Neuronal stem cell (in vitro differentiated cells): ENCODE measurements at regions not wholly inside any gene's neighbourhood (a gene's known extent, or its start where the extent isn't known, plus 50 kb on each side); places are given as distances from the start of the nearest gene placed in this dataset.

ENCODE experiments used
- DNase-seq: peaks from one replicate; pipeline ENCODE4 v3.0.0-alpha.2; 2013; ENCODE audit warnings: low spot score
- H2AFZ ChIP-seq: one replicate; pipeline ENCODE4 v1.6.1; 2013; ENCODE audit warnings: mild to moderate bottlenecking, low read length, inconsistent platforms
- H2AK5ac ChIP-seq: 2 replicates; pipeline ENCODE4 v1.6.1; 2013; ENCODE audit warnings: low read depth, mild to moderate bottlenecking, inconsistent platforms, low read length, moderate library complexity, mixed read lengths
- H2BK120ac ChIP-seq: 2 replicates; pipeline ENCODE4 v1.6.1; 2013; ENCODE audit warnings: low read depth, mild to moderate bottlenecking, inconsistent platforms, low read length, moderate library complexity, mixed read lengths
- H2BK12ac ChIP-seq: one replicate; pipeline ENCODE4 v1.6.1; 2013; ENCODE audit warnings: low read length, inconsistent platforms
- H2BK15ac ChIP-seq: 2 replicates; pipeline ENCODE4 v1.6.1; 2013; ENCODE audit warnings: mild to moderate bottlenecking, low read length, inconsistent platforms, mixed read lengths
- H2BK5ac ChIP-seq: one replicate; pipeline ENCODE4 v1.6.1; 2013; ENCODE audit warnings: inconsistent platforms, mild to moderate bottlenecking, low read length, moderate library complexity
- H3K14ac ChIP-seq: one replicate; pipeline ENCODE4 v1.6.1; 2013; ENCODE audit warnings: low read length, inconsistent platforms
- H3K18ac ChIP-seq: 2 replicates; pipeline ENCODE4 v1.6.1; 2013; ENCODE audit warnings: low read length, inconsistent platforms
- H3K23ac ChIP-seq: 2 replicates; pipeline ENCODE4 v1.6.1; 2013; ENCODE audit warnings: low read depth, mild to moderate bottlenecking, mixed read lengths, low read length, inconsistent platforms; ENCODE audit not compliant: poor library complexity
- H3K27ac ChIP-seq: replicated peaks from 3 replicates; pipeline ENCODE4 v1.5.1; 2013; ENCODE audit warnings: low read length, inconsistent platforms
- H3K27me3 ChIP-seq, 3 experiments: 2 replicates each; pipeline ENCODE4 v1.6.1; 2013; ENCODE audit warnings: low read length in 3 of 3, mild to moderate bottlenecking in 2 of 3, inconsistent platforms in 1 of 3, low read depth in 1 of 3, mixed read lengths in 1 of 3, moderate library complexity in 1 of 3; ENCODE audit not compliant: control insufficient read depth in 3 of 3, insufficient read depth in 3 of 3
- H3K36me3 ChIP-seq, 2 donors: replicated peaks in 1 of 2; 2 replicates each; pipeline ENCODE4 v1.6.1; 2013; ENCODE audit warnings: low read length in 2 of 2; ENCODE audit not compliant: control insufficient read depth in 2 of 2, insufficient read depth in 2 of 2
- H3K4ac ChIP-seq: 2 replicates; pipeline ENCODE4 v1.6.1; 2013; ENCODE audit warnings: inconsistent platforms, mild to moderate bottlenecking, low read length, moderate library complexity
- H3K4me1 ChIP-seq, 2 donors: 1 replicate in 1 of 2; 2 replicates in 1 of 2; pipeline ENCODE4 v1.6.1; 2013; ENCODE audit warnings: low read length in 2 of 2, low read depth in 1 of 2; ENCODE audit not compliant: control insufficient read depth in 2 of 2, insufficient read depth in 1 of 2
- H3K4me2 ChIP-seq: one replicate; pipeline ENCODE4 v1.6.1; 2013; ENCODE audit warnings: mild to moderate bottlenecking, low read length, inconsistent platforms; ENCODE audit not compliant: insufficient read depth, poor library complexity, severe bottlenecking
- H3K4me3 ChIP-seq, 2 donors: 2 replicates each; pipeline ENCODE4 v1.5.1; 2013; ENCODE audit warnings: low read length in 2 of 2, mild to moderate bottlenecking in 2 of 2, inconsistent platforms in 1 of 2, moderate library complexity in 1 of 2
- H3K79me1 ChIP-seq: one replicate; pipeline ENCODE4 v1.6.1; 2013; ENCODE audit warnings: low read depth, mild to moderate bottlenecking, inconsistent platforms, low read length, moderate library complexity
- H3K9ac ChIP-seq: one replicate; pipeline ENCODE4 v1.6.1; 2013; ENCODE audit warnings: mild to moderate bottlenecking, low read depth, low read length, inconsistent platforms; ENCODE audit not compliant: poor library complexity
- H3K9me3 ChIP-seq, 2 donors: replicated peaks in 1 of 2; 2 replicates each; pipeline versions ENCODE3 to v1.6.1; 2013; ENCODE audit warnings: low read length in 2 of 2, mild to moderate bottlenecking in 2 of 2, inconsistent platforms in 1 of 2, low read depth in 1 of 2, mixed read lengths in 1 of 2, moderate library complexity in 1 of 2; ENCODE audit not compliant: control insufficient read depth in 2 of 2, insufficient read depth in 1 of 2
- H4K8ac ChIP-seq: one replicate; pipeline ENCODE4 v1.6.1; 2013; ENCODE audit warnings: low read depth, mild to moderate bottlenecking, inconsistent platforms, low read length, moderate library complexity
- H4K91ac ChIP-seq: one replicate; pipeline ENCODE4 v1.6.1; 2013; ENCODE audit warnings: low read length, low read depth, mild to moderate bottlenecking, inconsistent platforms; ENCODE audit not compliant: poor library complexity
- WGBS, 2 donors: extraction: QIAGEN DNeasy Blood & Tissue Kit; methylation state at CpG; one replicate each; pipeline ENCODE4 v1.1.7; 2013; ENCODE audit warnings: missing lambda C conversion rate in 2 of 2, mixed read lengths in 1 of 2; ENCODE audit not compliant: insufficient read length in 2 of 2, insufficient replicate concordance in 1 of 2; ENCODE audit errors: extremely low coverage in 2 of 2; 5-methylcytosine and 5-hydroxymethylcytosine counted together

GRCh38 chr12:114747012-114747858, 63.3 kb upstream of the TBX3 start:
- no peak overlapping the region for H3K4me2 ChIP-seq
- no peak overlapping the region for H2BK12ac ChIP-seq
- no peak overlapping the region for H4K91ac ChIP-seq
- H3K27ac ChIP-seq: no peak overlapping the region
- H3K18ac ChIP-seq: no peak overlapping the region
- no peak overlapping the region for H2BK15ac ChIP-seq
- H3K14ac ChIP-seq: no peak overlapping the region
- peaks cover 0 to 2% (median 0%) of the 10 kb centered on the region in 3 experiments for H3K27me3 ChIP-seq
- no peak overlapping the region for H3K9ac ChIP-seq
- no CpG with 5 or more reads among the region's 20 CpGs for whole genome bisulfite sequencing, 2 donors
- H4K8ac ChIP-seq: no peak overlapping the region
- H2BK120ac ChIP-seq: no peak overlapping the region
- H3K36me3 ChIP-seq: no peaks in the 10 kb centered on the region
- no peak overlapping the region for H3K4ac ChIP-seq
- no peak overlapping the region for H2AK5ac ChIP-seq
- no peak overlapping the region for H3K4me3 ChIP-seq
- H3K79me1 ChIP-seq: no peaks in the 10 kb centered on the region
- H2AFZ ChIP-seq: no peak overlapping the region
- no peak for DNase-seq
- no peak overlapping the region for H3K23ac ChIP-seq
- peaks cover 0 to 4% of the 10 kb centered on the region in 2 donors for H3K4me1 ChIP-seq
- no peak overlapping the region for H2BK5ac ChIP-seq
- no peaks in the 10 kb centered on the region for H3K9me3 ChIP-seq

- H3K14ac ChIP-seq: no peak overlapping the region
- no peak overlapping the region for H2BK12ac ChIP-seq
- H3K4ac ChIP-seq: no peak overlapping the region
- H2BK15ac ChIP-seq: no peak overlapping the region
- no peaks in the 10 kb centered on the region for H3K79me1 ChIP-seq
- H2AK5ac ChIP-seq: no peak overlapping the region
- H3K23ac ChIP-seq: no peak overlapping the region
- H2AFZ ChIP-seq: no peak overlapping the region
- no peak overlapping the region for H3K4me3 ChIP-seq
- no peak overlapping the region for H3K9ac ChIP-seq
- no peak overlapping the region for H2BK120ac ChIP-seq
- H3K4me2 ChIP-seq: no peak overlapping the region
- H3K27ac ChIP-seq: no peak overlapping the region
- H3K27me3 ChIP-seq: peaks cover 0 to 2% (median 0%) of the 10 kb centered on the region in 3 experiments
- no peak overlapping the region for H3K18ac ChIP-seq
- no peak overlapping the region for H4K8ac ChIP-seq
- no CpG with 5 or more reads among the region's 6 CpGs for WGBS, 2 donors
- no peaks in the 10 kb centered on the region for H3K9me3 ChIP-seq
- H3K36me3 ChIP-seq: no peaks in the 10 kb centered on the region
- H4K91ac ChIP-seq: no peak overlapping the region
- no peak overlapping the region for H2BK5ac ChIP-seq
- peaks cover 0 to 2% of the 10 kb centered on the region in 2 donors for H3K4me1 ChIP-seq
- no peak for DNase-seq
Observed at GRCh38 chr12:114746297-114747011, 62.5 kb upstream of the TBX3 start.

- Histone ChIP-seq H2BK120ac (no peak overlapping the region), H3K18ac (no peak overlapping the region), H2BK15ac (no peak overlapping the region), H2AK5ac (no peak overlapping the region), H4K8ac (no peak overlapping the region), H3K4ac (no peak overlapping the region), H3K4me3 (no peak overlapping the region), H3K27me3 (no peaks in the 10 kb centered on the region), H3K4me1 (peaks cover 0 to 2% of the 10 kb centered on the region in 2 donors), H2BK12ac (no peak overlapping the region), H3K23ac (no peak overlapping the region), H3K36me3 (no peaks in the 10 kb centered on the region), H4K91ac (no peak overlapping the region), H3K27ac (no peak overlapping the region), H3K79me1 (no peaks in the 10 kb centered on the region), H3K9me3 (no peaks in the 10 kb centered on the region), H3K14ac (no peak overlapping the region), H2AFZ (no peak overlapping the region), H2BK5ac (no peak overlapping the region), H3K9ac (no peak overlapping the region), H3K4me2 (no peak overlapping the region)
- no CpG with 5 or more reads among the region's 15 CpGs for WGBS, 2 donors
- no peak for DNase-seq
Observed at GRCh38 chr12:114744691-114745090, 60.7 kb upstream of the TBX3 start.

GRCh38 chr12:114744285-114744684, 60.3 kb upstream of the TBX3 start:
- Histone ChIP-seq H3K9ac (no peak overlapping the region), H3K27ac (no peak overlapping the region), H3K18ac (no peak overlapping the region), H3K23ac (no peak overlapping the region), H2BK12ac (no peak overlapping the region), H3K27me3 (no peaks in the 10 kb centered on the region), H3K4me1 (peaks cover 0 to 2% of the 10 kb centered on the region in 2 donors), H4K8ac (no peak overlapping the region), H3K36me3 (no peaks in the 10 kb centered on the region), H3K4me2 (no peak overlapping the region), H3K79me1 (no peaks in the 10 kb centered on the region), H3K9me3 (no peaks in the 10 kb centered on the region), H3K4me3 (no peak overlapping the region), H3K14ac (no peak overlapping the region), H4K91ac (no peak overlapping the region), H2AK5ac (no peak overlapping the region), H3K4ac (no peak overlapping the region), H2BK5ac (no peak overlapping the region), H2BK15ac (no peak overlapping the region), H2BK120ac (no peak overlapping the region), H2AFZ (no peak overlapping the region)
- DNase-seq: no peak
- WGBS, 2 donors: no CpG with 5 or more reads among the region's 6 CpGs
